DMS79 (cell line): ENCODE measurements at regions not wholly inside any gene's neighbourhood (a gene's known extent, or its start where the extent isn't known, plus 50 kb on each side); places are given as distances from the start of the nearest gene placed in this dataset.

Experiments
- DNase-seq: peaks from one replicate; lab custom pipeline; 2025; lab: John Stamatoyannopoulos, UW

GRCh38 chr1:62370594-62370993 is 51.4 kb upstream of the KANK4 start:
- no peak for DNase-seq

GRCh38 chr1:62371375-62371774 is 52.1 kb upstream of the KANK4 start:
- no peak for DNase-seq

GRCh38 chr1:62373221-62373620 is 54.0 kb upstream of the KANK4 start:
- DNase-seq, result no peak

GRCh38 chr1:62377043-62377562 is 57.9 kb upstream of the KANK4 start:
- DNase-seq, result no peak

- DNase-seq, result no peak
Measured at GRCh38 chr1:62380181-62380580, 56.7 kb upstream of the USP1 start.

GRCh38 chr1:62381831-62382657 is 54.8 kb upstream of the USP1 start:
- no peak for DNase-seq

- DNase-seq, result no peak
Measured at GRCh38 chr1:62382658-62382955, 54.2 kb upstream of the USP1 start.

GRCh38 chr1:62384276-62385005 is 52.4 kb upstream of the USP1 start:
- DNase-seq, result peak; percentile 94

- DNase-seq, result no peak
Measured at GRCh38 chr1:62385923-62386322, 50.9 kb upstream of the USP1 start.

GRCh38 chr1:62386351-62387121 is 50.3 kb upstream of the USP1 start:
- no peak for DNase-seq
